ENCODE measurements at regions not wholly inside any gene's neighbourhood (a gene's known extent, or its start where the extent isn't known, plus 50 kb on each side); places are given as distances from the start of the nearest gene placed in this dataset.

DNA sequence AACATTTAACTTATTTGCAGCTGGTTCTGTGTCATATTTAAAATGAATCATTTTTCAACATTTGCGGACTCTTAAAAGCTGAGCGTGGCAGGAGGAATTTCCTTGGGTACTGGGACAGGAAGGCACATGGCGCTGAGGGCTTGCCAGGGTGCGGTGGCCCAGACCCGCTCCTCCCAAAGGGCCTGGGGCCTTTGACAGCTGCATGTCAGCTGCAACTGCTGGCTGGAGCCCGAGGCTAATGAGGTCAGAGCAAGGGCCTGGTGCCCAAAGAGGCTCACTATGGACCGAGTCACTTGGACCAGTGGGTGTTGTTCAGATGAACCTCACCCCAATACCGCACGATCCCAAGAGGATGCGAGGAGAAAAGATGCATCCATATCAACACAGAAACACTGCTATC lies 326.9 kb downstream of the CTTN start:
- Histone ChIP-seq H3K27ac (ENCODE audit: low read length) (peak overlapping the region; percentile 39), H3K9me2 (ENCODE audit: insufficient read depth, low read length) (no peaks in the 10 kb centered on the region)

DNA sequence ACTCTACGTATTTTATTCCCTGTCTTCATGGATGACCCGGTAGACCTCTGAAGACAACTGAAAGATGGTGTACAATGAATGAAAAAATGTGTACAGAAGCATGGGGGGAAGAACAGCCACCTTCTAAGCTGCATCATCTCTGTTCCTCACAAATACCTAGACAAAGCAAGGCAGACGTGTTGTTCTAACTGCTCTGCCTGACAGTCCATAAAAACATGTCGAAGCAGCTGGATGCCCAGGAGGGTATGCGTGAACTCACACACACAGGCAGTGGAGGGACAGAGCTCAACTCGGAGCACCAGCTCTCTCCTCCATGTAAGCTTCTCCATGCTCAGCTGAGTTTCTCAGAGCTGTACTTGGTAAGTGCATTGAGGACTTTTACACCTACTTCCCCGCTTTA lies 327.4 kb downstream of the CTTN start:
- Histone ChIP-seq H3K4me2 (ENCODE audit: low read length) (no peak overlapping the region), H3K79me2 (replicated peaks; ENCODE audit: insufficient read depth, low read length) (no peaks in the 10 kb centered on the region)
- TF ChIP-seq EP300 (conservative IDR thresholded peaks at IDR 0.05; ENCODE audit: poor library complexity, severe bottlenecking) (no peak), SMC3 (conservative IDR thresholded peaks at IDR 0.05; ENCODE audit: poor library complexity) (no peak), POLR2AphosphoS5 (IDR thresholded peaks at IDR 0.05) (no peak), TAF1 (IDR thresholded peaks at IDR 0.05; ENCODE audit: low read depth) (no peak), RAD21 (conservative IDR thresholded peaks at IDR 0.05) (no peak), MXI1 (conservative IDR thresholded peaks at IDR 0.05; ENCODE audit: poor library complexity, severe bottlenecking) (no peak), EZH2 (IDR thresholded peaks at IDR 0.05; ENCODE audit: borderline replicate concordance, insufficient read depth, low read length, poor library complexity, severe bottlenecking) (no peak)
- TF ChIP-seq, protein P1, sequence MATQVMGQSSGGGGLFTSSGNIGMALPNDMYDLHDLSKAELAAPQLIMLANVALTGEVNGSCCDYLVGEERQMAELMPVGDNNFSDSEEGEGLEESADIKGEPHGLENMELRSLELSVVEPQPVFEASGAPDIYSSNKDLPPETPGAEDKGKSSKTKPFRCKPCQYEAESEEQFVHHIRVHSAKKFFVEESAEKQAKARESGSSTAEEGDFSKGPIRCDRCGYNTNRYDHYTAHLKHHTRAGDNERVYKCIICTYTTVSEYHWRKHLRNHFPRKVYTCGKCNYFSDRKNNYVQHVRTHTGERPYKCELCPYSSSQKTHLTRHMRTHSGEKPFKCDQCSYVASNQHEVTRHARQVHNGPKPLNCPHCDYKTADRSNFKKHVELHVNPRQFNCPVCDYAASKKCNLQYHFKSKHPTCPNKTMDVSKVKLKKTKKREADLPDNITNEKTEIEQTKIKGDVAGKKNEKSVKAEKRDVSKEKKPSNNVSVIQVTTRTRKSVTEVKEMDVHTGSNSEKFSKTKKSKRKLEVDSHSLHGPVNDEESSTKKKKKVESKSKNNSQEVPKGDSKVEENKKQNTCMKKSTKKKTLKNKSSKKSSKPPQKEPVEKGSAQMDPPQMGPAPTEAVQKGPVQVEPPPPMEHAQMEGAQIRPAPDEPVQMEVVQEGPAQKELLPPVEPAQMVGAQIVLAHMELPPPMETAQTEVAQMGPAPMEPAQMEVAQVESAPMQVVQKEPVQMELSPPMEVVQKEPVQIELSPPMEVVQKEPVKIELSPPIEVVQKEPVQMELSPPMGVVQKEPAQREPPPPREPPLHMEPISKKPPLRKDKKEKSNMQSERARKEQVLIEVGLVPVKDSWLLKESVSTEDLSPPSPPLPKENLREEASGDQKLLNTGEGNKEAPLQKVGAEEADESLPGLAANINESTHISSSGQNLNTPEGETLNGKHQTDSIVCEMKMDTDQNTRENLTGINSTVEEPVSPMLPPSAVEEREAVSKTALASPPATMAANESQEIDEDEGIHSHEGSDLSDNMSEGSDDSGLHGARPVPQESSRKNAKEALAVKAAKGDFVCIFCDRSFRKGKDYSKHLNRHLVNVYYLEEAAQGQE (IDR thresholded peaks at IDR 0.05; ENCODE audit: borderline replicate concordance) = no peak
- TF ChIP-seq, protein P2, sequence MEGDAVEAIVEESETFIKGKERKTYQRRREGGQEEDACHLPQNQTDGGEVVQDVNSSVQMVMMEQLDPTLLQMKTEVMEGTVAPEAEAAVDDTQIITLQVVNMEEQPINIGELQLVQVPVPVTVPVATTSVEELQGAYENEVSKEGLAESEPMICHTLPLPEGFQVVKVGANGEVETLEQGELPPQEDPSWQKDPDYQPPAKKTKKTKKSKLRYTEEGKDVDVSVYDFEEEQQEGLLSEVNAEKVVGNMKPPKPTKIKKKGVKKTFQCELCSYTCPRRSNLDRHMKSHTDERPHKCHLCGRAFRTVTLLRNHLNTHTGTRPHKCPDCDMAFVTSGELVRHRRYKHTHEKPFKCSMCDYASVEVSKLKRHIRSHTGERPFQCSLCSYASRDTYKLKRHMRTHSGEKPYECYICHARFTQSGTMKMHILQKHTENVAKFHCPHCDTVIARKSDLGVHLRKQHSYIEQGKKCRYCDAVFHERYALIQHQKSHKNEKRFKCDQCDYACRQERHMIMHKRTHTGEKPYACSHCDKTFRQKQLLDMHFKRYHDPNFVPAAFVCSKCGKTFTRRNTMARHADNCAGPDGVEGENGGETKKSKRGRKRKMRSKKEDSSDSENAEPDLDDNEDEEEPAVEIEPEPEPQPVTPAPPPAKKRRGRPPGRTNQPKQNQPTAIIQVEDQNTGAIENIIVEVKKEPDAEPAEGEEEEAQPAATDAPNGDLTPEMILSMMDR (IDR thresholded peaks at IDR 0.05; ENCODE audit: poor library complexity, severe bottlenecking) = no peak

More for the DNA sequence above, 326.9 kb downstream of the CTTN start:
- Histone ChIP-seq H3K4me2 (ENCODE audit: low read length) (no peak overlapping the region), H3K4me3 (ENCODE audit: low read length) (no peak overlapping the region), H3K9ac (ENCODE audit: low read length) (no peak overlapping the region), H4K20me1 (ENCODE audit: insufficient read depth) (no peaks in the 10 kb centered on the region), H3K79me2 (replicated peaks; ENCODE audit: insufficient read depth, low read length) (no peaks in the 10 kb centered on the region), H3K27me3 (ENCODE audit: insufficient read depth, low read depth, low read length) (no peaks in the 10 kb centered on the region), H3K36me3 (ENCODE audit: insufficient read depth, low read length) (no peaks in the 10 kb centered on the region), H2AFZ (ENCODE audit: low read depth, low read length) (no peak overlapping the region), H3K9me3 (ENCODE audit: low read length) (no peaks in the 10 kb centered on the region), H3F3A (ENCODE audit: insufficient read depth, low read length, poor library complexity, severe bottlenecking) (no peaks in the 10 kb centered on the region)
- TF ChIP-seq RAD21 (conservative IDR thresholded peaks at IDR 0.05) = no peak
- TF ChIP-seq, protein P2 (IDR thresholded peaks at IDR 0.05; ENCODE audit: poor library complexity, severe bottlenecking) = no peak
- no peak for TF ChIP-seq TAF1 (IDR thresholded peaks at IDR 0.05; ENCODE audit: low read depth)
- TF ChIP-seq EZH2 (IDR thresholded peaks at IDR 0.05; ENCODE audit: borderline replicate concordance, insufficient read depth, low read length, poor library complexity, severe bottlenecking) = no peak
- TF ChIP-seq, protein P1 (IDR thresholded peaks at IDR 0.05; ENCODE audit: borderline replicate concordance) = no peak
- TF ChIP-seq EP300 (conservative IDR thresholded peaks at IDR 0.05; ENCODE audit: poor library complexity, severe bottlenecking) = no peak
- no peak for TF ChIP-seq MXI1 (conservative IDR thresholded peaks at IDR 0.05; ENCODE audit: poor library complexity, severe bottlenecking)
- no peak for TF ChIP-seq POLR2AphosphoS5 (IDR thresholded peaks at IDR 0.05)
- TF ChIP-seq SMC3 (conservative IDR thresholded peaks at IDR 0.05; ENCODE audit: poor library complexity) = no peak

More for the DNA sequence above, 327.4 kb downstream of the CTTN start:
- H3K27ac ChIP-seq (ENCODE audit: low read length) = peak overlapping the region; percentile 39
- H2AFZ ChIP-seq (ENCODE audit: low read depth, low read length) = no peak overlapping the region
- no peak overlapping the region for H3K4me3 ChIP-seq (ENCODE audit: low read length)
- H3K36me3 ChIP-seq (ENCODE audit: insufficient read depth, low read length) = no peaks in the 10 kb centered on the region
- no peaks in the 10 kb centered on the region for H4K20me1 ChIP-seq (ENCODE audit: insufficient read depth)
- no peaks in the 10 kb centered on the region for H3F3A ChIP-seq (ENCODE audit: insufficient read depth, low read length, poor library complexity, severe bottlenecking)
- no peaks in the 10 kb centered on the region for H3K9me3 ChIP-seq (ENCODE audit: low read length)
- no peaks in the 10 kb centered on the region for H3K27me3 ChIP-seq (ENCODE audit: insufficient read depth, low read depth, low read length)
- no peak overlapping the region for H3K9ac ChIP-seq (ENCODE audit: low read length)
- no peaks in the 10 kb centered on the region for H3K9me2 ChIP-seq (ENCODE audit: insufficient read depth, low read length)
